Heart left ventricle (tissue), 13 donors: ENCODE measurements at regions not wholly inside any gene's neighbourhood (a gene's known extent, or its start where the extent isn't known, plus 50 kb on each side); places are given as distances from the start of the nearest gene placed in this dataset.

Experiments used
- POLR2A ChIP-seq, 2 donors: fragments of 450-650 bp; IDR thresholded peaks; one replicate each; pipeline ENCODE4 v1.6.1; 2017; ENCODE audit warnings: antibody characterized with exemption in 2 of 2, mild to moderate bottlenecking in 2 of 2, moderate library complexity in 2 of 2
- TF ChIP-seq, protein P1 (sequence below), 12 donors: fragments of 200-600 bp; sonication (generic) in 4 of 12; IDR thresholded peaks; one replicate each; pipeline versions ENCODE4 v1.5.0 to v1.8.0; 2018 to 2022; ENCODE audit warnings: antibody characterized with exemption in 12 of 12, mild to moderate bottlenecking in 5 of 12
- donor health status: ischemic (EF 13 %, LVEDD 7.1; RV severe dilation, severe dysfunction).
- donor health status: DM: no; HTN: yes; CAD: no.
- donor health status: DM: no; HTN: no; CAD: no.
- donor health status: ischemic (EF 25% LVEDD 6.9; RV normal size, moderate dysfunction).
- donor health status: ischemic (EF 25% LVEDD 5.7; RV mildly dilated, moderate dysfunction).
- donor health status: ischemic (EF 35%, LVEDD 5.7; RV mildly dilated, moderate dysfunction).
- donor health status: nonischemic (EF 11% LVEDD 7.7; RV severe dilation, severe dysfunction).
- donor health status: DM: yes; HTN: yes; CAD: no.
- donor health status: PGD.
- donor health status: ischemic (EF 29% LVEDD 5.4; RV normal size, mild dysfunction).
- donor health status: nonischemic (EF 23%, LVEDD 6.1; RV moderate dilation, normal function).

GRCh38 chr11:127972816-127973215 lies 614.5 kb downstream of the ETS1 start:
- TF ChIP-seq, protein P1, sequence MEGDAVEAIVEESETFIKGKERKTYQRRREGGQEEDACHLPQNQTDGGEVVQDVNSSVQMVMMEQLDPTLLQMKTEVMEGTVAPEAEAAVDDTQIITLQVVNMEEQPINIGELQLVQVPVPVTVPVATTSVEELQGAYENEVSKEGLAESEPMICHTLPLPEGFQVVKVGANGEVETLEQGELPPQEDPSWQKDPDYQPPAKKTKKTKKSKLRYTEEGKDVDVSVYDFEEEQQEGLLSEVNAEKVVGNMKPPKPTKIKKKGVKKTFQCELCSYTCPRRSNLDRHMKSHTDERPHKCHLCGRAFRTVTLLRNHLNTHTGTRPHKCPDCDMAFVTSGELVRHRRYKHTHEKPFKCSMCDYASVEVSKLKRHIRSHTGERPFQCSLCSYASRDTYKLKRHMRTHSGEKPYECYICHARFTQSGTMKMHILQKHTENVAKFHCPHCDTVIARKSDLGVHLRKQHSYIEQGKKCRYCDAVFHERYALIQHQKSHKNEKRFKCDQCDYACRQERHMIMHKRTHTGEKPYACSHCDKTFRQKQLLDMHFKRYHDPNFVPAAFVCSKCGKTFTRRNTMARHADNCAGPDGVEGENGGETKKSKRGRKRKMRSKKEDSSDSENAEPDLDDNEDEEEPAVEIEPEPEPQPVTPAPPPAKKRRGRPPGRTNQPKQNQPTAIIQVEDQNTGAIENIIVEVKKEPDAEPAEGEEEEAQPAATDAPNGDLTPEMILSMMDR (IDR thresholded peaks at IDR 0.05) = no peak
- no peak for TF ChIP-seq POLR2A (IDR thresholded peaks at IDR 0.05)
